Parathyroid adenoma (tissue), 2 donors: ENCODE measurements at regions not wholly inside any gene's neighbourhood (a gene's known extent, or its start where the extent isn't known, plus 50 kb on each side); places are given as distances from the start of the nearest gene placed in this dataset.

Source experiments
- H2AFZ ChIP-seq: fragments of 300-600 bp; sonication (generic); one replicate; pipeline ENCODE4 v1.7.0; 2017; ENCODE audit warnings: antibody characterized with exemption, mild to moderate bottlenecking
- H3K27ac ChIP-seq: fragments of 300-600 bp; sonication (generic); one replicate; pipeline ENCODE4 v1.7.0; 2017
- H3K27me3 ChIP-seq: fragments of 300-600 bp; sonication (generic); one replicate; pipeline ENCODE4 v1.7.0; 2017; ENCODE audit warnings: low read length; ENCODE audit not compliant: control insufficient read depth, insufficient read depth
- H3K36me3 ChIP-seq: fragments of 300-600 bp; sonication (generic); one replicate; pipeline ENCODE4 v1.7.0; 2017; ENCODE audit warnings: low read length; ENCODE audit not compliant: control insufficient read depth, insufficient read depth
- H3K4me1 ChIP-seq: fragments of 300-600 bp; sonication (generic); one replicate; pipeline ENCODE4 v1.7.0; 2017; ENCODE audit warnings: control low read depth
- H3K4me2 ChIP-seq: fragments of 300-600 bp; sonication (generic); one replicate; pipeline ENCODE4 v1.7.0; 2017; ENCODE audit warnings: low read length
- H3K4me3 ChIP-seq: fragments of 300-600 bp; sonication (generic); one replicate; pipeline ENCODE4 v1.7.0; 2017; ENCODE audit warnings: low read depth, low read length
- H3K79me2 ChIP-seq: fragments of 300-600 bp; sonication (generic); one replicate; pipeline ENCODE4 v1.7.0; 2017; ENCODE audit warnings: control low read depth
- H3K9ac ChIP-seq: fragments of 300-600 bp; sonication (generic); one replicate; pipeline ENCODE4 v1.7.0; 2017; ENCODE audit warnings: mild to moderate bottlenecking
- H3K9me3 ChIP-seq: fragments of 300-600 bp; sonication (generic); one replicate; pipeline ENCODE4 v1.7.0; 2017; ENCODE audit warnings: low read length; ENCODE audit not compliant: control insufficient read depth
- TF ChIP-seq, protein P1 (sequence below): fragments of 300-600 bp; sonication (generic); IDR thresholded peaks from one replicate; pipeline ENCODE4 v1.7.0; 2017; ENCODE audit warnings: antibody characterized with exemption, mild to moderate bottlenecking
- donor health status: primary hyperparathyroidism.

DNA sequence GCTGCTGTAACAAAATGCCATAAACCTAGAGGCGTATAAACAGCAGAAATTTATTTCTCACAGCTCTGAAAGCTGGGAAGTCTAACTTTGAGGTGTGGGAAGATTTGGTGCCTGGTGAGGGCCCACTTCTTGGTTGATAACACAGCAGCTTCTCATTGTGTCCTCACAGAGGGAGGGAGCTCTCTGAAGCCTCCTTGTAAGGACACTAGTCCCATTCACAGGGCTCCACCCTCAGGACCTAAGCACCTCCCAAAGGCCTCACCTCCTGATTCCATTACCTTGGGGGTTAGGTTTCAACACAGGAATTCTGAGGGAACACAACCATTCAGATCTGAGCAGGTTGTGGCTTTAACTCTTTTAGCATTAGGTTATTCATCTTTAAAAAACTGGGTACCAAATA, 380.3 kb upstream of the ATP10A start:
- Histone ChIP-seq H3K36me3 (no peaks in the 10 kb centered on the region), H3K9ac (no peak overlapping the region), H2AFZ (no peak overlapping the region), H3K4me2 (no peak overlapping the region), H3K27ac (no peak overlapping the region), H3K79me2 (no peaks in the 10 kb centered on the region), H3K9me3 (no peaks in the 10 kb centered on the region), H3K27me3 (no peaks in the 10 kb centered on the region), H3K4me3 (no peak overlapping the region), H3K4me1 (no peaks in the 10 kb centered on the region)
- TF ChIP-seq, protein P1, sequence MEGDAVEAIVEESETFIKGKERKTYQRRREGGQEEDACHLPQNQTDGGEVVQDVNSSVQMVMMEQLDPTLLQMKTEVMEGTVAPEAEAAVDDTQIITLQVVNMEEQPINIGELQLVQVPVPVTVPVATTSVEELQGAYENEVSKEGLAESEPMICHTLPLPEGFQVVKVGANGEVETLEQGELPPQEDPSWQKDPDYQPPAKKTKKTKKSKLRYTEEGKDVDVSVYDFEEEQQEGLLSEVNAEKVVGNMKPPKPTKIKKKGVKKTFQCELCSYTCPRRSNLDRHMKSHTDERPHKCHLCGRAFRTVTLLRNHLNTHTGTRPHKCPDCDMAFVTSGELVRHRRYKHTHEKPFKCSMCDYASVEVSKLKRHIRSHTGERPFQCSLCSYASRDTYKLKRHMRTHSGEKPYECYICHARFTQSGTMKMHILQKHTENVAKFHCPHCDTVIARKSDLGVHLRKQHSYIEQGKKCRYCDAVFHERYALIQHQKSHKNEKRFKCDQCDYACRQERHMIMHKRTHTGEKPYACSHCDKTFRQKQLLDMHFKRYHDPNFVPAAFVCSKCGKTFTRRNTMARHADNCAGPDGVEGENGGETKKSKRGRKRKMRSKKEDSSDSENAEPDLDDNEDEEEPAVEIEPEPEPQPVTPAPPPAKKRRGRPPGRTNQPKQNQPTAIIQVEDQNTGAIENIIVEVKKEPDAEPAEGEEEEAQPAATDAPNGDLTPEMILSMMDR = no peak

DNA sequence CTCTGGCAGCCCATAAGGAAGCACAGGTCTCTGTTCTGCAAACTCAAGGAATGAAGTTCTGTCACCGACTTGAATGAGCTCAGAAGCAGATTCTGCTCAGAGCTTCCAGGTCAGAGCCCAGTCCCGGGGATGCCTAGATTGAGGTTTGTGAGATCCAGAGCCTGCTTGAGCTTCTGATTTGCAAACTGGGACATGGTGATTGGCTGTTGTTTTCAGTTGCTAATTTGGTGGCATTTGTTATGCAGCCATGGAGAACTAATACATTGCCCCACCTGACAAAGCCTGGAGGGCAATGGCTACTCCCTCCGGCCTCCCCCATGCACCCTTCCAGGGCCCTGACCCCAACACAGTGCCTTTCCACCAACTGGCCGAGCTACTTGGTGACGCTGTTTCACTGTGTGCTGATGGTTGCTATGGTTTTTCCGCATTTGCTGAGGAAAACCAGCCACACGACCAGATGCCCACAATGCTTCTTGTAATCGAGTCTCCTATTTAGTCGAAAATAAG, 379.5 kb upstream of the ATP10A start:
- Histone ChIP-seq H3K27me3 (no peaks in the 10 kb centered on the region), H3K9ac (no peak overlapping the region), H2AFZ (no peak overlapping the region), H3K27ac (no peak overlapping the region), H3K4me1 (no peaks in the 10 kb centered on the region), H3K4me3 (no peak overlapping the region), H3K36me3 (no peaks in the 10 kb centered on the region), H3K9me3 (no peaks in the 10 kb centered on the region), H3K4me2 (no peak overlapping the region), H3K79me2 (no peaks in the 10 kb centered on the region)
- TF ChIP-seq, protein P1 = no peak

DNA sequence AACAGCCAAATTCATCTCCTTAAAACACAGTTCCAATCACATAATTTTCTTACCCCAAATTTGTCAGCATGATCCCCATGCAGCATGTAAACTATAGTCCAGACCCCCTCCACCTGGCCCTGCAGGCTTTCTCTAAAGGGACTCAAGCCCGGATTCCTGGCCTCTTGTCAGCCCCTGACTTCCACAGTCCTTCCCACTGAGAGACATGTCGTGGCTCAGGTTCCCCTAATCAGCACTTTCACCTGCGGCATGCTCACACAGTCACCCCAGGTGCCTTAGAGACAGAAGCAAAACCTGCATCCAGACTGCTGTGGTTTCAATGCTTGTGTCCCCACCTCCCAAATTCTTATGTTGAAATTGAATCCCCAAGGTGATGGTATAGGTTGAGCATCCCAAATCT, 372.7 kb upstream of the ATP10A start:
- TF ChIP-seq, protein P1 = no peak
- Histone ChIP-seq H3K4me3 (no peak overlapping the region), H3K36me3 (no peaks in the 10 kb centered on the region)

DNA sequence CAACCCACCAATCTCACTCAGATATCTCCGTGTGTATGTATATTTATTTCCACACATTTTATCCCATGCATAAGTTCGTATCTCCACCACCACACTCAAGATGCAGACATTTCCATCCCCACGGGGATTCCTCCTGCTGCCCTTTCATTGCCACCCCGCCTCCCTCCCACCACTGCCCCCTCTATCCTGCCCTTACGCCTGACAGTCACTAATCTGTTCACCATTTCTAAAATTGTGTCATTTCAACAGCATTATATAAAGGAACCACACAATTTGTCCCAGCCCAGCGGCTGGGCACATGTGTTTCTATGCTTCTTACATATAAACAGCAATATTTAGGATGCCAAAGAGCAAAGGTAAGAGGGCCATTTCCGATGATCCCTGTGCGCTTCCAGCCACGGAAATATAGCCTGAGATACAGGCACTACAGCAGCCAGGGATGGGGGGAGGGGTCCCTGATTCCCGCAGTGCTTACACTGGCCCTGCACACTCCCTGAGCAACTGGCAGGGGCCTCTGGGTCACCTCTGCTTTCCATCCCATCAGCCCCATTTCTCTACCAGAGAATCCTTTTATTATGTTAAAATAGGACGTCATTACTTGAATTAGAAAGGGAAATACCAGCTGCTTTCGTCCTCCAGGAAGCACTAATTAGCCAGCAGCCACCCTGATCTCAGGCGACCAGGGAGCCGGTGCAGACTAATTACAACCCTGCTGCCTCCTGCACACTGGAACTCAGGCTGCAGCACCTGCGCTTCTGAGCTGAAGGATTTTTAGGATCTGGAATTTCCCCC, 372.0 kb upstream of the ATP10A start:
- TF ChIP-seq, protein P1 = no peak
- no peak overlapping the region for H2AFZ ChIP-seq

More for the DNA sequence above, 372.7 kb upstream of the ATP10A start:
- Histone ChIP-seq H3K27me3 (no peaks in the 10 kb centered on the region), H2AFZ (no peak overlapping the region), H3K4me2 (no peak overlapping the region), H3K27ac (no peak overlapping the region), H3K9ac (no peak overlapping the region), H3K79me2 (no peaks in the 10 kb centered on the region), H3K9me3 (no peaks in the 10 kb centered on the region), H3K4me1 (no peaks in the 10 kb centered on the region)

DNA sequence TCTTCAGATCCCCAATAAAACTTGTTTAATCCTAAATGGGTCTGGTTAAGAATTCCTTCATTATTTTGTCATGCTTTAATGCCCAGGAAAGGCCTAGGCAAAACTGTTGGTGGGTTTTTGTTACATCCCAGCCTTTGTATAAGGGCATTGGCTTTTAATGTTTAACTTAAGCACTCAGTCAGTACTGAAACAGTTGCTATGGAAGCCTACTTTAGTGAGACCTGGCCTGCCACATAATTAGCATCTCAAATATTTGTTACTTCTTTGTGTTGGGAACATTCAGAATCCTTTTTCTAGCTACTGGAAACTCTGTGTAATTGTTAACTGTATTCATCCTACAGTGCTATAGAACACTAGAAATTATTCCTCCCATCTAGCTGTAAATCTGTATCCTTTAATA, 369.6 kb upstream of the ATP10A start:
- no peak overlapping the region for H3K9ac ChIP-seq
- H3K27me3 ChIP-seq = no peaks in the 10 kb centered on the region
- H3K4me3 ChIP-seq = no peak overlapping the region
- no peak overlapping the region for H3K27ac ChIP-seq
- no peaks in the 10 kb centered on the region for H3K79me2 ChIP-seq
- H2AFZ ChIP-seq = no peak overlapping the region
- H3K4me1 ChIP-seq = no peaks in the 10 kb centered on the region
- H3K4me2 ChIP-seq = no peak overlapping the region
- TF ChIP-seq, protein P1 = no peak
- H3K36me3 ChIP-seq = no peaks in the 10 kb centered on the region
- H3K9me3 ChIP-seq = no peaks in the 10 kb centered on the region

More for the DNA sequence above, 372.0 kb upstream of the ATP10A start:
- Histone ChIP-seq H3K9ac (no peak overlapping the region), H3K27me3 (no peaks in the 10 kb centered on the region), H3K79me2 (no peaks in the 10 kb centered on the region), H3K27ac (no peak overlapping the region), H3K36me3 (no peaks in the 10 kb centered on the region), H3K9me3 (no peaks in the 10 kb centered on the region), H3K4me1 (no peaks in the 10 kb centered on the region), H3K4me3 (no peak overlapping the region), H3K4me2 (no peak overlapping the region)
